GM12891 (cell line): ENCODE measurements at regions not wholly inside any gene's neighbourhood (a gene's known extent, or its start where the extent isn't known, plus 50 kb on each side); places are given as distances from the start of the nearest gene placed in this dataset.

ENCODE experiments used
- POLR2A ChIP-seq: IDR thresholded peaks from 2 replicates; pipeline ENCODE4 v1.6.1; 2011; ENCODE audit warnings: low read depth, low read length, control low read depth
- POLR2AphosphoS5 ChIP-seq: IDR thresholded peaks from 2 replicates; pipeline ENCODE4 v1.6.1; 2011; ENCODE audit warnings: low read depth, low read length, control low read depth

DNA sequence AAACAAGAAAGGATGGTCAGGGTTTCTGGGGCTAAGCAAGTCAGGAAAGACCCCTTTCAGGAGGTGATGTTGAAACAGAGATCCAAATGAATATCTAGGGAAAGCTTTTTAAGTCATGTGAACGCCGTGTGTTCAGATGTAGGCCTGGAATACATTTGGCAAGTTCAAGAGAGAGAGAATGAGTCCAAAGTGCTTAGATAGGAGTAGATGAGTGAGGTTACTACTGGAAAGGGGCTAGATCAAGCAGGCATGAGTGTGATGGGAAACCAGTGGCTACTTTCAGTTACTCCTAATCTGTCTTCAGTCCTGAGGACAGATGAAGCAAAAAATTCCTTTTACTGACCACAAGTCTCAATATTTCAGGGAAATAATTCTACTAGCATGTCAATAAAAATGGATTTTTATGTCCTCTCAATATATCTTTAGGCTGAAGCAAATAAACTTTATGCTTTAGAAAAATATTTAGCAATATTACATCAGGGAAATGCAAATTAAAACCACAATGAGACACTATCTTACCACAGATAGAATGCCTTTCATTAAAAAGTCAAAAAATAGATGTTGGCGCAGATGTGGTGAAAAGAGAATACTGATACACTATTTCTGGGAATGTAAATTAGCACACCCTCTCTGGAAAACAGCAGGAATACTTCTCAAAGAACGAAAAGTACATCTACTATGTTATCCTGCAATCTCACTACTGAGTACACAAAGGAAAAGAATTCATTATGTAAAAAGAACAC, 1085.0 kb upstream of the TENM4 start:
- TF ChIP-seq POLR2A (no peak), POLR2AphosphoS5 (no peak)
